ENCODE measurements at regions not wholly inside any gene's neighbourhood (a gene's known extent, or its start where the extent isn't known, plus 50 kb on each side); places are given as distances from the start of the nearest gene placed in this dataset.
"Not testable (repeated sequence)": the region's sequence is repeated elsewhere in the genome, so short reads cannot be mapped to it uniquely, and the experiment has no call there.

GRCh38 chr14:54010981-54011380 is 54.4 kb upstream of the BMP4 start:
- Mint-ChIP-seq H3K4me1 (no peaks in the 10 kb centered on the region), H3K27me3 (peaks cover 21% of the 10 kb centered on the region), H3K36me3 (no peaks in the 10 kb centered on the region), H3K27ac (no peak overlapping the region), H3K9me3 (peaks cover 1% of the 10 kb centered on the region), H3K4me3 (no peak overlapping the region)
- DNase-seq, result no peak

- Mint-ChIP-seq H3K4me3 (no peak overlapping the region), H3K4me1 (no peaks in the 10 kb centered on the region), H3K27me3 (no peaks in the 10 kb centered on the region), H3K27ac (no peak overlapping the region), H3K9me3 (peaks cover 8% of the 10 kb centered on the region), H3K36me3 (no peaks in the 10 kb centered on the region)
- no peak for DNase-seq
Measured at GRCh38 chr14:54023027-54023426, 66.4 kb upstream of the BMP4 start.

- Mint-ChIP-seq H3K36me3 (no peaks in the 10 kb centered on the region), H3K4me3 (no peak overlapping the region), H3K9me3 (peaks cover 8% of the 10 kb centered on the region), H3K27ac (no peak overlapping the region), H3K27me3 (no peaks in the 10 kb centered on the region), H3K4me1 (no peaks in the 10 kb centered on the region)
- no peak for DNase-seq
Measured at GRCh38 chr14:54025661-54026060, 69.0 kb upstream of the BMP4 start.

GRCh38 chr14:54026671-54027070 is 70.0 kb upstream of the BMP4 start:
- no peak overlapping the region for H3K27ac Mint-ChIP-seq
- no peaks in the 10 kb centered on the region for H3K27me3 Mint-ChIP-seq
- H3K36me3 Mint-ChIP-seq, result no peaks in the 10 kb centered on the region
- DNase-seq, result no peak
- H3K4me3 Mint-ChIP-seq, result no peak overlapping the region
- peaks cover 5% of the 10 kb centered on the region for H3K9me3 Mint-ChIP-seq
- no peaks in the 10 kb centered on the region for H3K4me1 Mint-ChIP-seq

GRCh38 chr14:54030996-54031395 is 74.4 kb upstream of the BMP4 start:
- not testable (repeated sequence) for H3K4me3 Mint-ChIP-seq, H3K36me3 Mint-ChIP-seq, H3K27ac Mint-ChIP-seq, H3K4me1 Mint-ChIP-seq, H3K27me3 Mint-ChIP-seq, DNase-seq
- peaks cover 19% of the 10 kb centered on the region for H3K9me3 Mint-ChIP-seq

GRCh38 chr14:54033285-54033684 is 76.7 kb upstream of the BMP4 start:
- H3K27ac Mint-ChIP-seq, H3K27me3 Mint-ChIP-seq, H3K4me1 Mint-ChIP-seq, H3K4me3 Mint-ChIP-seq, DNase-seq, H3K36me3 Mint-ChIP-seq: not testable (repeated sequence)
- peaks cover 19% of the 10 kb centered on the region for H3K9me3 Mint-ChIP-seq

- Mint-ChIP-seq H3K27me3 (peaks cover 12% of the 10 kb centered on the region), H3K27ac (no peak overlapping the region), H3K9me3 (peaks cover 12% of the 10 kb centered on the region), H3K36me3 (no peaks in the 10 kb centered on the region), H3K4me3 (no peak overlapping the region), H3K4me1 (no peaks in the 10 kb centered on the region)
- DNase-seq, result no peak
Measured at GRCh38 chr14:54038724-54039123, 82.1 kb upstream of the BMP4 start.

- peaks cover 8% of the 10 kb centered on the region for H3K9me3 Mint-ChIP-seq
- no peaks in the 10 kb centered on the region for H3K4me1 Mint-ChIP-seq
- H3K4me3 Mint-ChIP-seq, result no peak overlapping the region
- H3K36me3 Mint-ChIP-seq, result no peaks in the 10 kb centered on the region
- no peak overlapping the region for H3K27ac Mint-ChIP-seq
- H3K27me3 Mint-ChIP-seq, result peaks cover 12% of the 10 kb centered on the region
- DNase-seq, result no peak
Measured at GRCh38 chr14:54039311-54039710, 82.7 kb upstream of the BMP4 start.

- Mint-ChIP-seq H3K27me3 (peaks cover 12% of the 10 kb centered on the region), H3K4me3 (no peak overlapping the region), H3K4me1 (no peaks in the 10 kb centered on the region), H3K9me3 (no peaks in the 10 kb centered on the region), H3K36me3 (no peaks in the 10 kb centered on the region), H3K27ac (no peak overlapping the region)
- no peak for DNase-seq
Measured at GRCh38 chr14:54040846-54041245, 84.2 kb upstream of the BMP4 start.

- H3K9me3 Mint-ChIP-seq, result no peaks in the 10 kb centered on the region
- no peaks in the 10 kb centered on the region for H3K36me3 Mint-ChIP-seq
- H3K4me1 Mint-ChIP-seq, result no peaks in the 10 kb centered on the region
- no peak for DNase-seq
- H3K27ac Mint-ChIP-seq, result no peak overlapping the region
- H3K4me3 Mint-ChIP-seq, result no peak overlapping the region
- H3K27me3 Mint-ChIP-seq, result peaks cover 7% of the 10 kb centered on the region
Measured at GRCh38 chr14:54046250-54046649, 89.6 kb upstream of the BMP4 start.

GRCh38 chr14:54047645-54048308 is 91.2 kb upstream of the BMP4 start:
- H3K36me3 Mint-ChIP-seq, result no peaks in the 10 kb centered on the region
- H3K27ac Mint-ChIP-seq, result no peak overlapping the region
- H3K4me3 Mint-ChIP-seq, result no peak overlapping the region
- no peak for DNase-seq
- H3K9me3 Mint-ChIP-seq, result no peaks in the 10 kb centered on the region
- no peaks in the 10 kb centered on the region for H3K4me1 Mint-ChIP-seq
- no peaks in the 10 kb centered on the region for H3K27me3 Mint-ChIP-seq

- H3K4me3 Mint-ChIP-seq, result no peak overlapping the region
- H3K4me1 Mint-ChIP-seq, result no peaks in the 10 kb centered on the region
- no peaks in the 10 kb centered on the region for H3K27me3 Mint-ChIP-seq
- no peaks in the 10 kb centered on the region for H3K36me3 Mint-ChIP-seq
- no peak for DNase-seq
- no peak overlapping the region for H3K27ac Mint-ChIP-seq
- no peaks in the 10 kb centered on the region for H3K9me3 Mint-ChIP-seq
Measured at GRCh38 chr14:54048311-54048710, 91.7 kb upstream of the BMP4 start.

- no peaks in the 10 kb centered on the region for H3K9me3 Mint-ChIP-seq
- no peaks in the 10 kb centered on the region for H3K27me3 Mint-ChIP-seq
- no peak overlapping the region for H3K27ac Mint-ChIP-seq
- no peaks in the 10 kb centered on the region for H3K36me3 Mint-ChIP-seq
- DNase-seq, result no peak
- H3K4me1 Mint-ChIP-seq, result no peaks in the 10 kb centered on the region
- H3K4me3 Mint-ChIP-seq, result no peak overlapping the region
Measured at GRCh38 chr14:54048736-54049135, 92.1 kb upstream of the BMP4 start.

- H3K9me3 Mint-ChIP-seq, result no peaks in the 10 kb centered on the region
- no peaks in the 10 kb centered on the region for H3K27me3 Mint-ChIP-seq
- no peaks in the 10 kb centered on the region for H3K36me3 Mint-ChIP-seq
- H3K27ac Mint-ChIP-seq, result no peak overlapping the region
- DNase-seq, result no peak
- H3K4me1 Mint-ChIP-seq, result no peaks in the 10 kb centered on the region
- no peak overlapping the region for H3K4me3 Mint-ChIP-seq
Measured at GRCh38 chr14:54050759-54051158, 94.1 kb upstream of the BMP4 start.

GRCh38 chr14:54052696-54053385 is 96.2 kb upstream of the BMP4 start:
- no peak for DNase-seq
- Mint-ChIP-seq H3K4me1 (no peaks in the 10 kb centered on the region), H3K4me3 (no peak overlapping the region), H3K36me3 (no peaks in the 10 kb centered on the region), H3K9me3 (no peaks in the 10 kb centered on the region), H3K27ac (no peak overlapping the region), H3K27me3 (no peaks in the 10 kb centered on the region)

GRCh38 chr14:54053386-54053745 is 96.7 kb upstream of the BMP4 start:
- Mint-ChIP-seq H3K4me1 (no peaks in the 10 kb centered on the region), H3K9me3 (no peaks in the 10 kb centered on the region), H3K4me3 (no peak overlapping the region), H3K27ac (no peak overlapping the region), H3K36me3 (no peaks in the 10 kb centered on the region), H3K27me3 (no peaks in the 10 kb centered on the region)
- no peak for DNase-seq

All from activated naive CD8-positive, alpha-beta T cell treated with anti-CD3 and anti-CD28 coated beads for 36 hours (primary cell).